Lower leg skin (tissue), 4 donors: ENCODE measurements at regions not wholly inside any gene's neighbourhood (a gene's known extent, or its start where the extent isn't known, plus 50 kb on each side); places are given as distances from the start of the nearest gene placed in this dataset.
A peak's percentile ranks its signal among the peaks of the same experiment; 100 is the strongest.

Source experiments
- DNase-seq, 2 donors: peaks; one replicate each; pipeline ENCODE4 v3.0.0-alpha.2; 2019; ENCODE audit warnings: low spot score in 2 of 2
- H3K4me3 ChIP-seq: fragments of 200-600 bp; sonication (generic); 2 replicates; pipeline ENCODE4 v1.5.1; 2017; ENCODE audit warnings: mild to moderate bottlenecking, low read depth; ENCODE audit not compliant: poor library complexity, severe bottlenecking
- CTCF ChIP-seq, 3 donors: fragments of 450-650 bp; IDR thresholded peaks; one replicate each; pipeline ENCODE4 v1.5.1; 2016; ENCODE audit warnings: antibody characterized with exemption in 3 of 3, mild to moderate bottlenecking in 3 of 3, moderate library complexity in 2 of 3
- POLR2A ChIP-seq, 2 donors: fragments of 450-650 bp; IDR thresholded peaks; one replicate each; pipeline ENCODE4 v1.6.1; 2016 to 2017; ENCODE audit warnings: antibody characterized with exemption in 2 of 2, mild to moderate bottlenecking in 1 of 2, moderate library complexity in 1 of 2
- WGBS, 2 donors: methylation state at CpG; one replicate each; pipeline ENCODE4 v1.1.5; 2018; 5-methylcytosine and 5-hydroxymethylcytosine counted together
- intact Hi-C: fragments of 100-400 bp; cut with DNase I; formaldehyde crosslinking; loops from one replicate; pipeline ENCODE4 v1.15.0; 2023; ENCODE audit warnings: low total_unique reads

- 80 to 81% methylated on average over 18 of the region's 18 CpGs for WGBS, 2 donors
- intact Hi-C loops: no loop called here
- no peak for DNase-seq
- no peak overlapping the region for H3K4me3 ChIP-seq
- TF ChIP-seq POLR2A (IDR thresholded peaks at IDR 0.05): no peak
- no peak for TF ChIP-seq CTCF (IDR thresholded peaks at IDR 0.05)
Observed at GRCh38 chr2:8304821-8305766, 376.8 kb upstream of the ID2 start.

- no peak for DNase-seq
- H3K4me3 ChIP-seq: no peak overlapping the region
- 59 to 62% methylated on average over 7 of the region's 7 CpGs for WGBS, 2 donors
- TF ChIP-seq POLR2A (IDR thresholded peaks at IDR 0.05): no peak
- TF ChIP-seq CTCF (IDR thresholded peaks at IDR 0.05): no peak
- intact Hi-C loops: no loop called here
Observed at GRCh38 chr2:8306530-8307351, 375.1 kb upstream of the ID2 start.

- 64 to 69% methylated on average over 7 of the region's 7 CpGs for WGBS, 2 donors
- TF ChIP-seq CTCF (IDR thresholded peaks at IDR 0.05) (no peak), POLR2A (IDR thresholded peaks at IDR 0.05) (no peak)
- H3K4me3 ChIP-seq: no peak overlapping the region
- intact Hi-C loops: no loop called here
- peak in 1 of 2 donors; percentile 62 for DNase-seq
Observed at GRCh38 chr2:8307606-8308180, 374.2 kb upstream of the ID2 start.

GRCh38 chr2:8309131-8309530 lies 372.7 kb upstream of the ID2 start:
- TF ChIP-seq POLR2A (IDR thresholded peaks at IDR 0.05): no peak
- intact Hi-C loops: no loop called here
- H3K4me3 ChIP-seq: no peak overlapping the region
- no peak for DNase-seq
- WGBS, 2 donors: 67 to 77% methylated on average over 7 of the region's 7 CpGs

GRCh38 chr2:8310557-8311455 lies 371.1 kb upstream of the ID2 start:
- no peak for TF ChIP-seq POLR2A (IDR thresholded peaks at IDR 0.05)
- TF ChIP-seq CTCF (IDR thresholded peaks at IDR 0.05): no peak

More at GRCh38 chr2:8310557-8311455, 371.1 kb upstream of the ID2 start:
- 73 to 77% methylated on average over 12 of the region's 12 CpGs for WGBS, 2 donors
- DNase-seq: no peak
- H3K4me3 ChIP-seq: no peak overlapping the region
- intact Hi-C loops: no loop called here
